PFSK-1 (cell line): ENCODE measurements at regions not wholly inside any gene's neighbourhood (a gene's known extent, or its start where the extent isn't known, plus 50 kb on each side); places are given as distances from the start of the nearest gene placed in this dataset.

Experiments used
- FOXP2 ChIP-seq: optimal IDR thresholded peaks from 2 replicates; pipeline ENCODE3; 2011; ENCODE audit warnings: borderline replicate concordance, control low read depth, inconsistent platforms; ENCODE audit not compliant: insufficient read depth; ENCODE audit errors: extremely low read length, extremely low read depth
- POLR2AphosphoS5 ChIP-seq: IDR thresholded peaks from 2 replicates; pipeline ENCODE4 v1.6.1; 2012; ENCODE audit warnings: low read depth, mild to moderate bottlenecking, control low read depth, low read length, moderate library complexity
- REST ChIP-seq, 2 experiments: IDR thresholded peaks; 2 replicates each; pipeline versions ENCODE4 v1.6.1 to v1.8.0; 2011 to 2012; ENCODE audit warnings: low read depth in 2 of 2, low read length in 2 of 2, control low read depth in 1 of 2, inconsistent platforms in 1 of 2, mild to moderate bottlenecking in 1 of 2, moderate library complexity in 1 of 2; ENCODE audit not compliant: insufficient read depth in 1 of 2
- SIN3A ChIP-seq: IDR thresholded peaks from 2 replicates; pipeline ENCODE4 v1.6.1; 2012; ENCODE audit warnings: mild to moderate bottlenecking, low read length, moderate library complexity, borderline replicate concordance; ENCODE audit not compliant: insufficient read depth
- TAF1 ChIP-seq: IDR thresholded peaks from 2 replicates; pipeline ENCODE4 v1.6.1; 2012; ENCODE audit warnings: low read length, control low read depth, borderline replicate concordance; ENCODE audit not compliant: insufficient read depth

- TF ChIP-seq TAF1 (no peak), REST (IDR thresholded peaks at IDR 0.05; ENCODE audit: insufficient read depth in 1 of 2, low read depth in 2 of 2, low read length in 2 of 2) (no peak), POLR2AphosphoS5 (no peak), FOXP2 (no peak), SIN3A (no peak)
Measured at GRCh38 chr4:129968366-129968765, 872.4 kb downstream of the C4orf33 start.

GRCh38 chr4:129968778-129969177, 872.8 kb downstream of the C4orf33 start:
- no peak for TF ChIP-seq REST (IDR thresholded peaks at IDR 0.05; ENCODE audit: insufficient read depth in 1 of 2, low read depth in 2 of 2, low read length in 2 of 2)

- no peak for TF ChIP-seq SIN3A
- no peak for TF ChIP-seq POLR2AphosphoS5
- no peak for TF ChIP-seq TAF1
- TF ChIP-seq FOXP2, result no peak
Measured at GRCh38 chr4:129970801-129971200, 874.8 kb downstream of the C4orf33 start.

- TF ChIP-seq TAF1, result no peak
- TF ChIP-seq SIN3A, result no peak
- no peak for TF ChIP-seq POLR2AphosphoS5
- TF ChIP-seq REST (IDR thresholded peaks at IDR 0.05; ENCODE audit: insufficient read depth in 1 of 2, low read depth in 2 of 2, low read length in 2 of 2), result no peak
- no peak for TF ChIP-seq FOXP2
Measured at GRCh38 chr4:129971419-129971818, 875.5 kb downstream of the C4orf33 start.

DNA sequence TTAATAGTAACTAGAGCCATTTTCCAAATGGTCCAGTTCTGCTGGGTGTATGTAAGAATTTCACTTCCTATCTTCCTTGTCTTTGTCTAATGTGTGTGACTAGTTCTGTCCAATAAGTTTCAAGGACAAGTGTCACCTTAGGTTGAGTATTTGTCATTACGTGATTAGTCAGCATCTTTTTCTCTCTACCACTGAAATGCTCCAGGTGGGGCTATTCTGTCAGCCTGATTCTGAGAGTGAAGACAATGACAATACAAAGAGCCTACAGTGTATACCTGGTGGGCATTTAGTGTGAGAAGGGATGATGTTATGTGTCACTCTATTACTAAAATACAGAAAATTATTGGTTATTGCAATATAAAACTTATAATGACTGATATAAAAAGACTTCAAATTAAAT, 876.3 kb downstream of the C4orf33 start:
- TF ChIP-seq FOXP2 (no peak), POLR2AphosphoS5 (no peak), REST (IDR thresholded peaks at IDR 0.05; ENCODE audit: insufficient read depth in 1 of 2, low read depth in 2 of 2, low read length in 2 of 2) (no peak), TAF1 (no peak), SIN3A (no peak)

- TF ChIP-seq TAF1 (no peak), FOXP2 (no peak), SIN3A (no peak), POLR2AphosphoS5 (no peak), REST (IDR thresholded peaks at IDR 0.05; ENCODE audit: insufficient read depth in 1 of 2, low read depth in 2 of 2, low read length in 2 of 2) (no peak)
Measured at GRCh38 chr4:129974730-129975129, 878.8 kb downstream of the C4orf33 start.
